ENCODE measurements at regions not wholly inside any gene's neighbourhood (a gene's known extent, or its start where the extent isn't known, plus 50 kb on each side); places are given as distances from the start of the nearest gene placed in this dataset.
"Not testable (repeated sequence)": the region's sequence is repeated elsewhere in the genome, so short reads cannot be mapped to it uniquely, and the experiment has no call there.

DNA sequence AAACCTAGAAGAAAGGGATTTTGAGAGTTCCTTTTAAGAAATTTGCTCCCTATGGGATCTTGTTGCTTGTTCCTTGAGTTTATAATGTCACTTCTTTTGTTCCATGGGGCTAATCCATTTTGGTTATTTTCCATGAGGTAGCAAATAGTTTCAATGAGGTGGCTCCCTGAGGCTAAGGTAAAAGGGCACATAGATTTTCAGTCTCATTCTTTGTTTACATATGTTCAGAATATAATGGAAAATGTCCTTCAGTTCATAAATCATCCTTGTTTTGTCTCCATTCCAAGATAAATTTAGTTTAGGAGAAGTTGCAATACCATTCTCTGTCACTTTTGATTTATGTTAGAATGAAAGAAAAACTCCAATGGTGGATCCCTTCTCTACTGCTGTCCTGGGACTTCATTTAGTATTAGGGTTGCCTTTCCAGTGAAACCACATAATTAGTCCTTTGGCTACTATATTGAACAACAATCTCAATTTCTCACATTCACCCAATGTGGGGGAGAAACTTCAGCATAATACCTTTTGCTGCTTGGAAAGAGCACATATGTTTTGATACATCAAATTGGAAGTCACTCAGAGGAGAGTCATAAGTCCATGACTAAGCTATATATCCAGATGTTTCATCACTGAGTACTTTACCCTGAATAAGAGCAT, 80.9 kb upstream of the ADAMTS5 start:
- DNase-seq (ENCODE audit: low read depth in 4 of 4, low spot score in 3 of 4): no peak

DNA sequence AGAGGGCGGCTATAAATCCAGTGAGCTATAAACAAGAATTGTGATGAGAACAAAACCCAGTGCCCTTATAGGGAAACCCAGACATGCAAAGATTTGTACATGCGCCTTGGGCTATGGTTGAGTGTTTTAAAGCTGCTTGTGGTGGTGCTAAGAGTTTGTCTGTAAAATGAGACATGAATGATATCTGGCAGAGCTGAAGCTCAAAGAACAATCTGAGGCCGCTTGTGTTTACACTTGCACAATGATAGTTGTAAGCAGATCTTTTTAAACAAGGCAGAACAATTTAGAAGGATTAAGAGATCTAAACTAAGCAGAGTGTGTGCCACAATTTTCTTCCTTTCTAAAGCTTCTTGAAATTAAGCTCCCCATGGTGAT, 80.4 kb upstream of the ADAMTS5 start:
- no peak for DNase-seq (ENCODE audit: low read depth in 4 of 4, low spot score in 3 of 4)

DNA sequence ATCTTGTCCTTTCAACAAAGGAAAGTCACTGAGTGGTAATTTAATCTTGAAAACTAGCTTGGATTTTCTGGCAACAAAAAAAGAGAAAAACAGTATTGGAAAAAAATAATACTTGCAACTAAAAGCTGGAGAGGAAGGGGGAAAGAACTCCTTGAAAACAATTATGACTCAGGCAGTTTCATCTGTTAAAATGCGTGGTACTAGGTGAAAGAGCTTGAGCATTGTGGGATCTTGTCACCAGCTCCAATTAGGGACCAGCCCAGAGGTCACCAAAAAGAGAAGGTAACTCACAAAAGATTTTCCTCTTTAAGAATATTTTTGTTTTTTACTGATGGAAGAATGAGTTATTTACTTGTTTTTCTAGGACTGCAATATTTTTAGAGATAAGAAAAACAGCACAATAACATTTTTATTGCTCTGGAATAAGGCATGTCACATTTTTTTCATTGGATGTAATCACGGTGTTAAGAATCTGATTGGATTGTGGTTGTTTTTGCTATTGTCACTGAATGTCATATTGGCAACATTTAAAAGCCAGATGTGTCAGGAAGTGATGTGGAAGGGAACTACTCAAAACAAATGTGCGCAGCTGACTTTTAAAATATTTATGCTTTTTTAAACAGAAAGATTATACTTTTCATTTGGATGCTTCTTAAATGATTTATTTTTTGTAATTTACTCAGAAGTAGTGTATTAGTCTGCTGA, 78.5 kb upstream of the ADAMTS5 start:
- no peak for DNase-seq (ENCODE audit: low read depth in 4 of 4, low spot score in 3 of 4)

DNA sequence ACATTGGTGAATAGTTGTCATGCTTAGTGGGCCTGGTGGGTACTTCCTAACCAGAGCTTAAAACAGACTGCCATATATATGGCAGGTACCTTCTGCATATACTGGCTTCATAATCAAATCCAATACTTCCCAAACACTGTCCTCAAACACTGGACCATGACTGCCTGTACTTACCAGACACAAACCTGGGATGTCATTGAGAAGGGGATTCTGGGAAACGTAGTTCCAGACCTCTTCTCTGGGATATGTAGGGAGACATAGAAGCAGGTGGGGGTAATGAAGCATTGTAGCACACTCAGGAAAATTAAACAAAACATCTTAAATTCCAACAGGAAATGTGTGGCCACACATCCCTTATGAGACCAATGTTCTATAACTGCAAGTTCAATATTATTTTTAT, 76.5 kb upstream of the ADAMTS5 start:
- DNase-seq (ENCODE audit: low read depth in 4 of 4, low spot score in 3 of 4): no peak

DNA sequence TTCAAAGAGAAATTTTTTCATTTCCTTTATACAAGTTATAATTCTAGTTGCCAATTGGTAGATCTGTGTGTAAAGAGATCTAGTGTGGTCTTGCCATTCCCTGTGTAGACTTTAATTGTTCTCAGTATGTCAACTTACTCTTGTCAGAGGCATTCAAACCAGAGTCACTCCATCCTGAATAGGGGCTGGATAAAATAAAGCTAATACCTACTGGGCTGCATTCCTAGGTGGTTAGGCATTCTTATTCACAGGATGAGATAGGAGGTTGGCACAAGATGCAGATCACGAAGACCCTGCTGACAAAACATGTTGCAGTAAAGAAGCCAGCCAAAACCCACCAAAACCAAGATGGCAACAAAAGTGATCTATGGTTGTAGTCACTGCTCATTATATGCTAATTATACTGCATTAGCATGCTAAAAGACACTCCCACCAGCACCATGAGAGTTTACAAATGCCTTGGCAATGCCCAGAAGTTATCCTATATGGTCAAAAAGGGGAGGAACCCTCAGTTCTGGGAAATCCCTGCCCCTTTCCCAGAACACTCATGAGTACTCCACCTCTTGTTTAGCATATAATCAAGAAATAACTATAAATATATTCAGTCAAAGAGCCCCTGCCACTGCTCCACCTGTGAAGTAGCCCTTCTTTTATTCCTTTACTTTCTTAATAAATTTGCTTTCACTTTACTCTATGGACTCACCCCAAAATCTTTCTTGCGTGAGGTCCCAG, 74.0 kb upstream of the ADAMTS5 start:
- no peak for DNase-seq (ENCODE audit: low read depth in 4 of 4, low spot score in 3 of 4)

DNA sequence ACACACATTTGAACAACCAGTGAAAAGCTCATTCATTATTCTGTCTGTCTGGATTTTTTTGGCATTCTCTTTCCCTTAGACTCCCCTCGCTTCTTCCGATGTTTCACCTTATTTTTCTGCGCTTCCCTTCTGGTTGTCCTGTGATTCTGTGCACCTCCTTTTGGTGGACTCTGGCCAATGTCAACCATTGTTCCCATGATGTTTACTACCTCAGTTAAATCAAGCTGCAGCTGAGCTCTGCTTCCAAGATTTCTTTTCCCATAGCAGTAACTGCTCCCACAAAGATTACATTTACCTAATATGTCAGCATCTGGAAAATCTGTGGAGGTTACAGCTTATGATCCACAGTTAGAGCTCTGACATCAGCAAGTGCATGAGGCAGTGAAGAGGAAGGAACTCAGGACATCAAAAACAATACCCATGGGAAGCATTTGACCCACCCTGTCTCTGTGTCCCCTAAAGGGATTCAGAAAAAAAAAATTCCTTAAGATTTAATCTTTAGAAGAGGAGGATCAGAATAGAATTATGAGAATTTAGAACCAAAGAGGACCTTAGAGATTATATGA, 69.9 kb upstream of the ADAMTS5 start:
- DNase-seq (ENCODE audit: low read depth in 4 of 4, low spot score in 3 of 4): peak in 1 of 4 donors; percentile 1

DNA sequence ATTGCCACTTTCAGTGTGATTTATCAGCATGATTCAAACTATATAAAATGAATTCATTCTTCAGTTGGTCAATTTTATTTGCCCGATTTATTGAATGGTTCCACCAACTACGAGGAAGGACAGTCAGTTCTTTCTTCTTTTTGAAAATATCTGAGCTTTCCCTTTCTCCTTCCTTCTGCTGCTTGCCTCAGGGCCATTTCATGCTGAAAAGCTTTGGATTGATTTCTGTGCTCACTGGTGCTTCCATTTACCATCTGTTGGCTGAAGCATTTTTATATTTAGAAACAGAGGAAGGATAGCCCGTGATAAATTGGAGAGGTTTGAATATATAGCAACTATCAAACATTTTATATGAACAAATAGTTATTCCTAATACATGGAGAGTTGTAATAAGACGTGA, 68.9 kb upstream of the ADAMTS5 start:
- DNase-seq (ENCODE audit: low read depth in 4 of 4, low spot score in 3 of 4): no peak

DNA sequence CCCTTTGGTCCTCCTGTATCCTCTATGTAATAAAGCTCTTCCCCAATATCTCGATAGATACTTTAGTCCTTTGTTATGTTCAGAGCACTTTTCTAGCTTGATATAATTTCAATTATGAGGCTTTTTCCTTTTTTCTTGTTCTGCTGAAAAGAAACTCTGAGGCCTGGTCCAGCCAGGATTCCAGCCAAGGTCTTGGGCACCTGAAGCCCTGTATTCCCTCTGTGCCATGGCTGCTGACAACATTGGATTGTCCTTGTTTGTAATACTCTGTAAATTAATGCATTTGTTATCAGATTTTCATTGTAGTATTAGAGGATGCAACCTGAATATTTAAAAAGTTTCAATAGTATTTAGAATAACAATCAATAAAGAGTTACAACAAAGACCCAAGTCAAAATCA, 67.9 kb upstream of the ADAMTS5 start:
- DNase-seq (ENCODE audit: low read depth in 4 of 4, low spot score in 3 of 4): no peak

DNA sequence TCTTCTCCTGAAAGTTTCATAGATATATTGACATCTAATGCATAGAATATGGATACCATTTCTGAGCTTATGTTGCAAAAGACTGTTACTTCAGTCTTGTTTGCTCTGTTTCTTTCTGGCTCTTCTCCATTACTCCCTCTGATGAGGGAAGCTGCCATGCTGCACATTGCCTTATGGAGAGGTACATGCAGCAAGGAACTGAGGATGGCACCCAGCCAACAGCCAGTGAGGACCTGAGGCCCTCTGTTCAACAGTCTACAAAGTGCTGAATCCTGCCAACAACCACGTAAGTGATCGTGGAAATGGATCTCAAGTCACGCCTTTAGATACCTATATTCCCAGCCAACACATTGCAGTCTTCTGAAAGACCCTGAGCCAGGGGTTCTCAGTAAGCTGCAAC, 66.6 kb upstream of the ADAMTS5 start:
- no peak for DNase-seq (ENCODE audit: low read depth in 4 of 4, low spot score in 3 of 4)

DNA sequence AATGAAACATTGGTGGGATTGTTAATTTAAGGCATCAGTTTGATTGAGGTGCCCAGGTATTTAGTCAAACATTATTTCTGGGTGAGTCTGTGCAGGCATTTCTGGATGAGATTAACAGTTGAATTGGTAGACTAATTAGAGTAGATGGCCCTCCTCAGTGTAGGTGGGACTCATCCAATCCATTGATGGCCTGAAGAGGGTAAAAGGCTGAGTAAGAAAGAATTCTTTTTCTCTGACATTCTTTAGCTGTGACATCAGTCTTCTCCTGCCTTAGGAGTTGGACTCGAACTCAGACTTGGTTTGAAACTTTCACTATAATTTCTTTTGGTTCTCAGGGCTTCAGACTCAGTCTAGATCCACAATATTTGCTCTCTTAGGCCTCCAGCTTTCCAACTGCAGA, 59.6 kb upstream of the ADAMTS5 start:
- no peak for DNase-seq (ENCODE audit: low read depth in 4 of 4, low spot score in 3 of 4)

DNA sequence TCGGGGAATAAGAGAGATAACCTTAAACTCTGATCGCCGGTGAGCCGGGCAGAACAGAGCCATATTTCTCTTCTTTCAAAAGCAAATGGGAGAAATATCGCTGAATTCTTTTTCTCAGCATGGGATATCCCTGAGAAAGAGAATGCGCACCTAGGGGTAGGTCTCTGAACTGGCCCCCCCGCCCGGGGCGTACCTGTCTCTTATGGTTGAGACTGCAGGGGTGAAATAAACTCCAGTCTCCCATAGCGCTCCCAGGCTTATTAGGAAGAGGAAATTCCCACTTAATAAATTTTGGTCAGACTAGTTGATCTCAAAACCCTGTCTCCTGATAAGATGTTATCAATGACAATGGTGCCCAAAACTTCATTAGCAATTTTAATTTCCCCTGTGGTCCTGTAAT, 58.8 kb upstream of the ADAMTS5 start:
- not testable (repeated sequence) for DNase-seq (ENCODE audit: low read depth in 4 of 4, low spot score in 3 of 4)

DNA sequence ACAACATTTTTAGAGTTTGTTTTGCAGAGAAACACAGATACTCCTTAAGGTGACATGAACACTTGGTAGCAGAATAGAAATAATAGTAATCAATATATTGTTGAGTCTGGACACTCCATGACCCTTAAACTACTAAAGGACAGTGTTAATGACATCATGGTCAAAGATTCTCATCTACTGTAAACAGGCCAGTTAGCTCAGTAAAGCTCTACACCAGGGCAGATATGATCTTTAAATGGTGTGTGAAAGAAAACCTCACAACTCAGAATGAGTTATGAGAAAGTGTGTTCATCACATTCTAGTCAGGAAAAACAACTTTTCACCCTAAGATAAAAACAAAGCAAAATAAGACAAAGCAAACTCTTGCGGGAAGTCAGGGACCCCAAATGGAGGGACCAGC, 58.1 kb upstream of the ADAMTS5 start:
- no peak for DNase-seq (ENCODE audit: low read depth in 4 of 4, low spot score in 3 of 4)

DNA sequence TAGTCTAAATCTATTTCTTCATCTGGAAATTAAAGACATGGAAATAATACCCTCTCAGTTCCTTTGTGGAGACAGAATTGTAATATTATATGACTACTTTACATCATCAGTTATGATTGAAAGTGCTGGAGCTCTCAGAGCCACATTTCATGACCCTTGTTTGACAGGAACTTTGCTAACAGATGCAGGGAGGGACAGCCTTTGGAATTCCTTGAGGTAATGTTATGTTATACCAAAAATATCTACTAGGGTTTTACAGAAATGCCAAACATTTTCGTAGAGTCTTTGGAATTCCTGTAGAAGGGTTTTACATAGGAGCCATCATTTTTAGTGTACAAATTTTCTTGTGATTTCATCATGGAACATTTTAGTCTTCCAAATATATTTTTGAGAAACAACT, 57.4 kb upstream of the ADAMTS5 start:
- no peak for DNase-seq (ENCODE audit: low read depth in 4 of 4, low spot score in 3 of 4)

DNA sequence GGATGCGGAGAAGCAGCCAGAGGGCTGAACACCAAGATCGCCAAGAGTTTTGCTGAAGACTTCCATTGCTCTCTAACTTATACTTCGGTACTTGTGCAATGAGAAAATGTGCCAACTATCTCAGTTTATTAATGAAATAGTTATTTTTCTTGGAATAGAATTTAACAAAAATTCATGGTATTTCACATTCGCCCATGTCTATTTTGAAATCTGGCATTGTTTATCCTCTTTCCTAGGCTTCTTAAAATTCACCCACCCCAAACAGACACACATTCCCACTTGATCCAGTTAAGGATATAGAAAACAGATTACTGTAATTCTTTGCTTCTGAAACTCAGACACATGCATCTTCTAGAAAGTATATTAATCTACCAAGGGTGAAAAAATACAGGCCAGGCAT, 56.3 kb upstream of the ADAMTS5 start:
- no peak for DNase-seq (ENCODE audit: low read depth in 4 of 4, low spot score in 3 of 4)

DNA sequence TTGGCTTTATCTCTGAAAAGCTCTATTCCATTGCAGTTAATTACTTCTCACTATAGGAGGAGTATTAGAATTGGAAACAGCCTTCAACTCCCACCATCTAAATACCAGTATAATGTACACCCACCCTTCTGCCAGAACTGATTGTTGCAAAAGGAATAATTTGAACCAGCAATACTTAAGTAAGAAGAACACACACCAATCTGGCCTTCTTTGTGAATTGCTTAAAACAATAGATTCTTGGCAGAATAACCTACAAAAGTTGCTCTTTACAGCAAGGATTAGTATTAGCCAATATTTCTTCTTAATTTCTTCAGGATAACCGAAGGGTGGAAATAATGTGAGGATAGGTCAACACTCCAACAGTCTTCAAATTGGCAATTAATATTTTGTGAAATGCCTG, 54.9 kb upstream of the ADAMTS5 start:
- no peak for DNase-seq (ENCODE audit: low read depth in 4 of 4, low spot score in 3 of 4)

DNA sequence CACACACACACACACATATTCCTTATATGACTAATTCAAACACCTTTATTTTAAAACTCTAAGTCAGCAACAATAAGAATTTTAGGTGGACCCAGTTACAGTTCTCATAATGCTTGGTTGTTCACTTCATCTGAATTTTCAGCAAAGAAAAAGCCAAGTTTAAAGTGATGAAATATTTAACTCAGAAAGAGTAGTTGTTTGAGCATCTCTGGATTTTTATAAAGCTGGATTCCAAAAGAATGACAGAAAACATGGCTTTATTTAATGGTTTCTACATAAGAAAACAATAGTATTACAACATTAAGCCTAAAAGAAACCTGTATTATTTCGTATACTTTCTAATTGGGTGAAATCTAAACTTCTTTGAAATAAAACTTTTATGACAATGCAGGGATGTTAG, 54.2 kb upstream of the ADAMTS5 start:
- DNase-seq (ENCODE audit: low read depth in 4 of 4, low spot score in 3 of 4): no peak

DNA sequence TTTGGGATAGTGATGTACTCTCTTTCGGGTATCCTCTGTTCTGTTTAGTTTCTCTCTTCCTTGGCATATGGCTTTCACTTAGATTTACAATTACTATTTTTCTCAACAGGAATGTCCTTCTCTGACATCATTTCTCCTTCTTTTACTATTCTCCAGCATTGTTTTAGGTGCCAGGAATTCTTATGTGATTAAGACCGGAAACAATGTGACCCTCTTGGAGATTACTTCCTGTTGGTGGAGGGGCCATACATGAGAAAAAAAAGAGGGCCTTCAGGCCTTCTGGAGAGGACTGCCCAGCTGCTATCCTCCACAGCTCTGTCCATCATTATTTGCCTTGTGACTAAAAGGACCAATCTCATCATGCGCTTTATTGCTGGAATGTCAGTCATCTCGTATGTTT, 50.4 kb upstream of the ADAMTS5 start:
- no peak for DNase-seq (ENCODE audit: low read depth in 4 of 4, low spot score in 3 of 4)
